Transverse colon (tissue), 4 donors: ENCODE measurements at regions not wholly inside any gene's neighbourhood (a gene's known extent, or its start where the extent isn't known, plus 50 kb on each side); places are given as distances from the start of the nearest gene placed in this dataset.

Experiments
- CTCF ChIP-seq, 5 experiments: fragments of 200-600 bp in 3 of 5; fragments of 450-650 bp in 2 of 5; sonication (generic) in 3 of 5; IDR thresholded peaks; 1 replicate in 2 of 5; 2 replicates in 3 of 5; pipeline ENCODE4 v1.5.1; 2016 to 2017; ENCODE audit warnings: antibody characterized with exemption in 5 of 5, inconsistent platforms in 3 of 5, mild to moderate bottlenecking in 2 of 5, moderate library complexity in 1 of 5
- POLR2A ChIP-seq: fragments of 450-650 bp; IDR thresholded peaks from one replicate; pipeline ENCODE4 v1.6.1; 2016; ENCODE audit warnings: antibody characterized with exemption, mild to moderate bottlenecking, moderate library complexity
- POLR2AphosphoS5 ChIP-seq, 3 donors: sonication (generic); formaldehyde crosslinking; IDR thresholded peaks; one replicate each; pipeline ENCODE4 v1.6.1; 2016; ENCODE audit warnings: antibody characterized with exemption in 3 of 3

- TF ChIP-seq CTCF (IDR thresholded peaks at IDR 0.05): no peak
- TF ChIP-seq POLR2A: no peak
- no peak for TF ChIP-seq POLR2AphosphoS5 (IDR thresholded peaks at IDR 0.05)
Measured at GRCh38 chr4:52243367-52243766, 192.3 kb downstream of the SPATA18 start.
